ENCODE measurements at regions not wholly inside any gene's neighbourhood (a gene's known extent, or its start where the extent isn't known, plus 50 kb on each side); places are given as distances from the start of the nearest gene placed in this dataset.

- Histone ChIP-seq H3K79me2 (ENCODE audit: insufficient read depth, low read length) (no peaks in the 10 kb centered on the region), H2AFZ (ENCODE audit: insufficient read depth, low read depth, low read length, poor library complexity, severe bottlenecking) (no peak overlapping the region), H3K9me3 (replicated peaks in 1 of 2; ENCODE audit: control insufficient read depth in 1 of 2, insufficient read depth in 1 of 2, low read length in 2 of 2) (no peaks in the 10 kb centered on the region), H4K20me1 (ENCODE audit: insufficient read depth, low read length) (no peaks in the 10 kb centered on the region), H3K4me3 (replicated peaks in 1 of 3; ENCODE audit: low read depth in 2 of 3, low read length in 3 of 3) (no peak overlapping the region), H3K4me1 (ENCODE audit: control insufficient read depth in 1 of 2, insufficient read depth in 2 of 2, low read length in 2 of 2) (no peaks in the 10 kb centered on the region), H3K9ac (ENCODE audit: insufficient read depth, low read length, poor library complexity, severe bottlenecking) (no peak overlapping the region), H3K27ac (ENCODE audit: low read depth in 1 of 2, low read length in 2 of 2) (no peak overlapping the region), H3K36me3 (replicated peaks in 1 of 2; ENCODE audit: control insufficient read depth in 1 of 2, insufficient read depth in 2 of 2, low read length in 2 of 2) (no peaks in the 10 kb centered on the region), H3K4me2 (replicated peaks; ENCODE audit: extremely low read depth, low read length, poor library complexity, severe bottlenecking) (no peak overlapping the region), H3K27me3 (ENCODE audit: control insufficient read depth in 2 of 2, insufficient read depth in 2 of 2, low read length in 2 of 2) (no peaks in the 10 kb centered on the region)
- peaks cover 4 to 8% (median 7%) of the 10 kb centered on the region in 3 donors for H3K27me3 Mint-ChIP-seq (ENCODE audit: low read depth in 3 of 3)
- H3K9me3 Mint-ChIP-seq: peaks cover 0 to 2% (median 0%) of the 10 kb centered on the region in 7 donors
- intact Hi-C loops (cut with micrococcal nuclease): no loop called here
- H3K4me1 Mint-ChIP-seq: no peaks in the 10 kb centered on the region
- TF ChIP-seq CTCF (IDR thresholded peaks at IDR 0.05): no peak
- no peaks in the 10 kb centered on the region for H3K36me3 Mint-ChIP-seq
- H3K27ac Mint-ChIP-seq: no peak overlapping the region
- no peak for DNase-seq
- WGBS (ENCODE audit: insufficient coverage): 73% methylated on average over 7 of the region's 9 CpGs
- no peak overlapping the region for H3K4me3 Mint-ChIP-seq
Measured at GRCh38 chr5:174563899-174564298, 160.5 kb upstream of the MSX2 start.

GRCh38 chr5:174567506-174568141 lies 156.8 kb upstream of the MSX2 start:
- TF ChIP-seq CTCF (IDR thresholded peaks at IDR 0.05): no peak
- no peak overlapping the region for H2AFZ ChIP-seq (ENCODE audit: insufficient read depth, low read depth, low read length, poor library complexity, severe bottlenecking)
- H3K27me3 Mint-ChIP-seq (ENCODE audit: low read depth in 3 of 3): peaks cover 2 to 6% (median 4%) of the 10 kb centered on the region in 3 donors
- no peaks in the 10 kb centered on the region for H4K20me1 ChIP-seq (ENCODE audit: insufficient read depth, low read length)
- H3K36me3 Mint-ChIP-seq: no peaks in the 10 kb centered on the region
- intact Hi-C loops (cut with micrococcal nuclease): no loop called here
- no peak for DNase-seq
- no peak overlapping the region for H3K4me3 Mint-ChIP-seq
- H3K9me3 ChIP-seq (replicated peaks in 1 of 2; ENCODE audit: control insufficient read depth in 1 of 2, insufficient read depth in 1 of 2, low read length in 2 of 2): no peaks in the 10 kb centered on the region
- H3K4me1 Mint-ChIP-seq: no peaks in the 10 kb centered on the region
- no peak overlapping the region for H3K27ac ChIP-seq (ENCODE audit: low read depth in 1 of 2, low read length in 2 of 2)
- no peaks in the 10 kb centered on the region for H3K36me3 ChIP-seq (replicated peaks in 1 of 2; ENCODE audit: control insufficient read depth in 1 of 2, insufficient read depth in 2 of 2, low read length in 2 of 2)
- H3K4me3 ChIP-seq (replicated peaks in 1 of 3; ENCODE audit: low read depth in 2 of 3, low read length in 3 of 3): no peak overlapping the region
- WGBS (ENCODE audit: insufficient coverage): 95% methylated on average over 6 of the region's 7 CpGs
- H3K27me3 ChIP-seq (ENCODE audit: control insufficient read depth in 2 of 2, insufficient read depth in 2 of 2, low read length in 2 of 2): peaks cover 0 to 2% of the 10 kb centered on the region in 2 donors
- H3K9me3 Mint-ChIP-seq: no peaks in the 10 kb centered on the region
- H3K4me1 ChIP-seq (ENCODE audit: control insufficient read depth in 1 of 2, insufficient read depth in 2 of 2, low read length in 2 of 2): no peaks in the 10 kb centered on the region
- no peak overlapping the region for H3K9ac ChIP-seq (ENCODE audit: insufficient read depth, low read length, poor library complexity, severe bottlenecking)
- no peak overlapping the region for H3K27ac Mint-ChIP-seq
- H3K4me2 ChIP-seq (replicated peaks; ENCODE audit: extremely low read depth, low read length, poor library complexity, severe bottlenecking): no peak overlapping the region
- H3K79me2 ChIP-seq (ENCODE audit: insufficient read depth, low read length): no peaks in the 10 kb centered on the region

Data from CD14-positive monocyte (primary cell).